GM12865 (cell line): ENCODE measurements at regions not wholly inside any gene's neighbourhood (a gene's known extent, or its start where the extent isn't known, plus 50 kb on each side); places are given as distances from the start of the nearest gene placed in this dataset.

Experiments used
- DNase-seq: peaks from one replicate; pipeline ENCODE4 v3.0.0; 2010; ENCODE audit warnings: low read depth
- H3K4me3 ChIP-seq: 2 replicates; pipeline ENCODE4 v1.5.1; 2011; ENCODE audit warnings: mild to moderate bottlenecking, low read depth, low read length, control low read depth
- CTCF ChIP-seq: IDR thresholded peaks from 2 replicates; pipeline ENCODE4 v1.5.1; 2011; ENCODE audit warnings: low read length, control low read depth, low read depth, inconsistent platforms; ENCODE audit not compliant: insufficient read depth; ENCODE audit errors: missing control alignments

- no peak overlapping the region for H3K4me3 ChIP-seq
- no peak for TF ChIP-seq CTCF
- no peak for DNase-seq
These were observed 241.0 kb downstream of the SEC61B start for GRCh38 chr9:99463131-99463530.

GRCh38 chr9:99464568-99464967 lies 242.5 kb downstream of the SEC61B start:
- DNase-seq = no peak
- no peak overlapping the region for H3K4me3 ChIP-seq
- TF ChIP-seq CTCF = no peak

- DNase-seq = no peak
- no peak overlapping the region for H3K4me3 ChIP-seq
- no peak for TF ChIP-seq CTCF
These were observed 243.3 kb downstream of the SEC61B start for GRCh38 chr9:99465231-99465907.

- no peak overlapping the region for H3K4me3 ChIP-seq
- no peak for TF ChIP-seq CTCF
- DNase-seq = no peak
These were observed 244.0 kb downstream of the SEC61B start for GRCh38 chr9:99466104-99466503.

- TF ChIP-seq CTCF = no peak
- no peak for DNase-seq
- no peak overlapping the region for H3K4me3 ChIP-seq
These were observed 244.7 kb downstream of the SEC61B start for GRCh38 chr9:99466781-99467180.

- TF ChIP-seq CTCF = no peak
- DNase-seq = no peak
- H3K4me3 ChIP-seq = no peak overlapping the region
These were observed 249.0 kb downstream of the SEC61B start for GRCh38 chr9:99471033-99471432.
